DND-41 (cell line): ENCODE measurements at regions not wholly inside any gene's neighbourhood (a gene's known extent, or its start where the extent isn't known, plus 50 kb on each side); places are given as distances from the start of the nearest gene placed in this dataset.

Experiments
- EZH2 ChIP-seq: IDR thresholded peaks from 3 replicates; pipeline ENCODE4 v1.6.1; 2012; ENCODE audit warnings: borderline replicate concordance, low read depth, mild to moderate bottlenecking, moderate library complexity, low read length, inconsistent platforms; ENCODE audit not compliant: severe bottlenecking
- TF ChIP-seq, protein P1 (sequence below): IDR thresholded peaks from 2 replicates; pipeline ENCODE4 v1.5.1; 2012; ENCODE audit warnings: borderline replicate concordance, low read length, moderate library complexity, mild to moderate bottlenecking; ENCODE audit not compliant: poor library complexity, severe bottlenecking; ENCODE audit errors: extremely low read depth

DNA sequence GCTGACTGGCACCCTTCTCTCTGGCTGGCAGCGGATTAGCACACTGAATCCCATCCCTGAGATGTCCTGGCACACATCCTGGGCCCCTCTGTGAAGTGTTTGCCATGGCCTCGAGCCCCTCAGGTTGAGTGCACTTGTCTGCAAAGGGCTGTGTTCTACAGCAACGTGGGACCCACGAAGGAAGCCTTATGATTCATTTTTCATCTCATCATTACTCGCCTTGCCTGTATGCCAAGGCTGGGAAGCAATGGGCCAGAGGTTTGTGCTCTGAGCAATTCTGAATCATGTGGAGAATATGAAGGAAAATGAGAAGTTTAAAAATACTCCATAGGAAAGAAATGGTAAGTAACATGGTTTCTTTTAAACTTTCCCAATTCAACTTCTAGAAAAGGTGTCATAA is 124.8 kb upstream of the LMO4 start:
- TF ChIP-seq, protein P1, sequence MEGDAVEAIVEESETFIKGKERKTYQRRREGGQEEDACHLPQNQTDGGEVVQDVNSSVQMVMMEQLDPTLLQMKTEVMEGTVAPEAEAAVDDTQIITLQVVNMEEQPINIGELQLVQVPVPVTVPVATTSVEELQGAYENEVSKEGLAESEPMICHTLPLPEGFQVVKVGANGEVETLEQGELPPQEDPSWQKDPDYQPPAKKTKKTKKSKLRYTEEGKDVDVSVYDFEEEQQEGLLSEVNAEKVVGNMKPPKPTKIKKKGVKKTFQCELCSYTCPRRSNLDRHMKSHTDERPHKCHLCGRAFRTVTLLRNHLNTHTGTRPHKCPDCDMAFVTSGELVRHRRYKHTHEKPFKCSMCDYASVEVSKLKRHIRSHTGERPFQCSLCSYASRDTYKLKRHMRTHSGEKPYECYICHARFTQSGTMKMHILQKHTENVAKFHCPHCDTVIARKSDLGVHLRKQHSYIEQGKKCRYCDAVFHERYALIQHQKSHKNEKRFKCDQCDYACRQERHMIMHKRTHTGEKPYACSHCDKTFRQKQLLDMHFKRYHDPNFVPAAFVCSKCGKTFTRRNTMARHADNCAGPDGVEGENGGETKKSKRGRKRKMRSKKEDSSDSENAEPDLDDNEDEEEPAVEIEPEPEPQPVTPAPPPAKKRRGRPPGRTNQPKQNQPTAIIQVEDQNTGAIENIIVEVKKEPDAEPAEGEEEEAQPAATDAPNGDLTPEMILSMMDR, result no peak
- no peak for TF ChIP-seq EZH2
